PC-9 (cell line): ENCODE measurements at regions not wholly inside any gene's neighbourhood (a gene's known extent, or its start where the extent isn't known, plus 50 kb on each side); places are given as distances from the start of the nearest gene placed in this dataset.

Source experiments
- CTCF ChIP-seq: fragments of 200-600 bp; sonication (generic); conservative IDR thresholded peaks from 2 replicates; pipeline ENCODE4 v1.6.1; 2017; ENCODE audit warnings: mixed run types, antibody characterized with exemption, mild to moderate bottlenecking, moderate library complexity
- EZH2 ChIP-seq: fragments of 200-600 bp; sonication (generic); IDR thresholded peaks from 2 replicates; pipeline ENCODE4 v1.8.0; 2017; ENCODE audit warnings: antibody characterized with exemption, low read depth

GRCh38 chr4:170271723-170272122, 182.0 kb upstream of the AADAT start:
- TF ChIP-seq CTCF (no peak), EZH2 (no peak)
